SK-N-SH treated with all-trans-retinoic acid at 6 μM for 48 hours (cell line): ENCODE measurements at regions not wholly inside any gene's neighbourhood (a gene's known extent, or its start where the extent isn't known, plus 50 kb on each side); places are given as distances from the start of the nearest gene placed in this dataset.

Experiments used
- ATAC-seq: fragments of 200-7000 bp; cut with Tn5 transposase; 3 replicates; pipeline ENCODE4 v1.9.1; 2020; ENCODE audit warnings: mild to moderate bottlenecking, moderate library complexity
- ARNTL ChIP-seq: fragments of 450-650 bp; formaldehyde crosslinking; IDR thresholded peaks from 2 replicates; pipeline ENCODE4 v1.5.0; 2020; ENCODE audit warnings: low read depth, mild to moderate bottlenecking, moderate library complexity, borderline replicate concordance
- BACH2 ChIP-seq: fragments of 250-450 bp; sonication (Bioruptor Pico); IDR thresholded peaks from 2 replicates; pipeline ENCODE4 v1.9.0; 2021; ENCODE audit warnings: mild to moderate bottlenecking, borderline replicate concordance
- CSDC2 ChIP-seq: fragments of 250-450 bp; sonication (Bioruptor Pico); IDR thresholded peaks from 2 replicates; pipeline ENCODE4 v1.5.0; 2020; ENCODE audit warnings: mild to moderate bottlenecking, moderate library complexity
- ESRRG ChIP-seq: fragments of 250-450 bp; sonication (Bioruptor Pico); IDR thresholded peaks from 2 replicates; pipeline ENCODE4 v1.6.1; 2021; ENCODE audit warnings: mild to moderate bottlenecking
- GLIS3 ChIP-seq: fragments of 250-450 bp; sonication (Bioruptor Pico); IDR thresholded peaks from 2 replicates; pipeline ENCODE4 v1.5.0; 2020; ENCODE audit warnings: mild to moderate bottlenecking, moderate library complexity
- ISL1 ChIP-seq: fragments of 250-450 bp; sonication (Bioruptor Pico); IDR thresholded peaks from 2 replicates; pipeline ENCODE4 v2.1.2; 2022; ENCODE audit warnings: mild to moderate bottlenecking, moderate library complexity
- OSR1 ChIP-seq: fragments of 250-450 bp; sonication (Bioruptor Pico); IDR thresholded peaks from 2 replicates; pipeline ENCODE4 v1.8.0; 2022; ENCODE audit warnings: moderate library complexity, mild to moderate bottlenecking, inconsistent platforms
- PPARA ChIP-seq: fragments of 250-450 bp; sonication (Bioruptor Pico); IDR thresholded peaks from 2 replicates; pipeline ENCODE4 v1.5.0; 2020; ENCODE audit warnings: mild to moderate bottlenecking, borderline replicate concordance
- RARB ChIP-seq: fragments of 250-450 bp; sonication (Bioruptor Pico); IDR thresholded peaks from 2 replicates; pipeline ENCODE4 v1.8.0; 2021; ENCODE audit warnings: mild to moderate bottlenecking, moderate library complexity
- SNAI2 ChIP-seq: fragments of 250-450 bp; sonication (Bioruptor Pico); IDR thresholded peaks from 2 replicates; pipeline ENCODE4 v1.5.0; 2020; ENCODE audit warnings: mild to moderate bottlenecking, moderate library complexity
- TCF4 ChIP-seq: fragments of 250-450 bp; sonication (Bioruptor Pico); IDR thresholded peaks from 2 replicates; pipeline ENCODE4 v1.8.0; 2021; ENCODE audit warnings: mild to moderate bottlenecking, moderate library complexity, borderline replicate concordance
- TOX ChIP-seq: fragments of 250-450 bp; sonication (Bioruptor Pico); IDR thresholded peaks from 2 replicates; pipeline ENCODE4 v1.8.0; 2021; ENCODE audit warnings: mild to moderate bottlenecking, moderate library complexity, borderline replicate concordance
- ZC3H10 ChIP-seq: fragments of 250-450 bp; sonication (Bioruptor Pico); IDR thresholded peaks from 2 replicates; pipeline ENCODE4 v1.5.1; 2021; ENCODE audit warnings: mild to moderate bottlenecking, moderate library complexity
- ZFP30 ChIP-seq: fragments of 450-650 bp; formaldehyde crosslinking; IDR thresholded peaks from 2 replicates; pipeline ENCODE4 v1.5.0; 2022; ENCODE audit warnings: mild to moderate bottlenecking, moderate library complexity
- ZNF565 ChIP-seq: fragments of 450-650 bp; formaldehyde crosslinking; conservative IDR thresholded peaks from 2 replicates; pipeline ENCODE4 v1.5.0; 2020; ENCODE audit warnings: low read depth, mild to moderate bottlenecking, moderate library complexity
- TF ChIP-seq, protein P1 (sequence below): fragments of 250-450 bp; sonication (Bioruptor Pico); IDR thresholded peaks from 2 replicates; pipeline ENCODE4 v1.8.0; 2020; ENCODE audit warnings: mild to moderate bottlenecking, moderate library complexity, borderline replicate concordance
- TF ChIP-seq, protein P2 (sequence below): fragments of 250-450 bp; sonication (Bioruptor Pico); IDR thresholded peaks from 2 replicates; pipeline ENCODE4 v1.5.1; 2020; ENCODE audit warnings: low read depth, mild to moderate bottlenecking, moderate library complexity
- TF ChIP-seq, protein P3 (sequence below): fragments of 250-450 bp; sonication (Bioruptor Pico); IDR thresholded peaks from 2 replicates; pipeline ENCODE4 v1.5.1; 2021; ENCODE audit warnings: mild to moderate bottlenecking, moderate library complexity
- TF ChIP-seq, protein P4 (sequence below): fragments of 250-450 bp; sonication (Bioruptor Pico); IDR thresholded peaks from 2 replicates; pipeline ENCODE4 v1.5.0; 2020; ENCODE audit warnings: mild to moderate bottlenecking, moderate library complexity
- TF ChIP-seq, protein P5 (sequence below): fragments of 250-450 bp; sonication (Bioruptor Pico); IDR thresholded peaks from 2 replicates; pipeline ENCODE4 v1.8.0; 2021; ENCODE audit warnings: low read depth, mild to moderate bottlenecking, moderate library complexity, borderline replicate concordance

DNA sequence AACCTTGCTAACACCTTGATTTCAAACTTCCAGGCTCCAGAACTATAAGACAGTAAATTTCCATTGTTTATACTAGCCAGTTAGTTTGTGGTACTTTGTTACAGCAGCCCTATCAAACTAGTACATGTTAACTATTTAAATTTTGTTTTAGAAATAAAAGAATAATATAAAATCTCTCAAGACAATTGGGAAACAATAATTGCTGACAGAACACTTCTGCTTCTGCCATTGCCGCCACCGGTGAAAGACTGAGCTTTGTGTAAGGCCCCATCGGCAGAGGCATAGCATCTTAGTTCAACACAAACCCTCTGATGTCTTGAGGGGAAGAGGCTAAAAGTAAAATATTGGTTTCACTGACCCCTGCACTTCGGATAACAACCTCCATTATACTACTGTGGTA, 1607.1 kb upstream of the SEL1L start:
- TF ChIP-seq ARNTL (no peak), TOX (CRISPR knock-in tag) (no peak), GLIS3 (CRISPR knock-in tag) (no peak), ISL1 (CRISPR knock-in tag) (no peak)
- no peak for ATAC-seq

DNA sequence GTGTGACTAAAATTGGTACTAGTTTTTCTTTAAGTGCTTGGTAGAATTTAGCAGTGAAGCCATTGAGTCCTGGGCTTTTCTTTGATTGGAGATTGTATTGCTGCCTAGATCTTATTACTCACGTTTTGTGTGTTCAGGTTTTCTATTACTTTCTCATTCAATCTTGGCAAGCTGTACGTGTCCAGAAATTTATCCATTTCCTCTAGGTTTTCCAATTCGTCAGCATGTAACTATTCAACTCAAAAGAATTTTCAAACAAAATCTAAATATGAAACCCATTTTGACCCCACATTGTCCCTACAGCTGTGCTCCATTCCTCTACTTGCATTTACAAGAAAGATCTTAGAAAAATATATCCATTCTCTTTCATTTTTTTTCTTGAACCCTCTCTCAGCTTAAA, 1613.4 kb upstream of the SEL1L start:
- ATAC-seq: no peak; the same call in 2 of the 3 replicates
- TF ChIP-seq, protein P1, sequence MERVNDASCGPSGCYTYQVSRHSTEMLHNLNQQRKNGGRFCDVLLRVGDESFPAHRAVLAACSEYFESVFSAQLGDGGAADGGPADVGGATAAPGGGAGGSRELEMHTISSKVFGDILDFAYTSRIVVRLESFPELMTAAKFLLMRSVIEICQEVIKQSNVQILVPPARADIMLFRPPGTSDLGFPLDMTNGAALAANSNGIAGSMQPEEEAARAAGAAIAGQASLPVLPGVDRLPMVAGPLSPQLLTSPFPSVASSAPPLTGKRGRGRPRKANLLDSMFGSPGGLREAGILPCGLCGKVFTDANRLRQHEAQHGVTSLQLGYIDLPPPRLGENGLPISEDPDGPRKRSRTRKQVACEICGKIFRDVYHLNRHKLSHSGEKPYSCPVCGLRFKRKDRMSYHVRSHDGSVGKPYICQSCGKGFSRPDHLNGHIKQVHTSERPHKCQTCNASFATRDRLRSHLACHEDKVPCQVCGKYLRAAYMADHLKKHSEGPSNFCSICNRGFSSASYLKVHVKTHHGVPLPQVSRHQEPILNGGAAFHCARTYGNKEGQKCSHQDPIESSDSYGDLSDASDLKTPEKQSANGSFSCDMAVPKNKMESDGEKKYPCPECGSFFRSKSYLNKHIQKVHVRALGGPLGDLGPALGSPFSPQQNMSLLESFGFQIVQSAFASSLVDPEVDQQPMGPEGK (CRISPR knock-in tag): no peak
- TF ChIP-seq, protein P2, sequence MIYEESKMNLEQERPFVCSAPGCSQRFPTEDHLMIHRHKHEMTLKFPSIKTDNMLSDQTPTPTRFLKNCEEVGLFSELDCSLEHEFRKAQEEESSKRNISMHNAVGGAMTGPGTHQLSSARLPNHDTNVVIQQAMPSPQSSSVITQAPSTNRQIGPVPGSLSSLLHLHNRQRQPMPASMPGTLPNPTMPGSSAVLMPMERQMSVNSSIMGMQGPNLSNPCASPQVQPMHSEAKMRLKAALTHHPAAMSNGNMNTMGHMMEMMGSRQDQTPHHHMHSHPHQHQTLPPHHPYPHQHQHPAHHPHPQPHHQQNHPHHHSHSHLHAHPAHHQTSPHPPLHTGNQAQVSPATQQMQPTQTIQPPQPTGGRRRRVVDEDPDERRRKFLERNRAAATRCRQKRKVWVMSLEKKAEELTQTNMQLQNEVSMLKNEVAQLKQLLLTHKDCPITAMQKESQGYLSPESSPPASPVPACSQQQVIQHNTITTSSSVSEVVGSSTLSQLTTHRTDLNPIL (CRISPR knock-in tag): no peak
- TF ChIP-seq ZNF565 (CRISPR knock-in tag) (no peak), ESRRG (no peak)
- TF ChIP-seq, protein P3, sequence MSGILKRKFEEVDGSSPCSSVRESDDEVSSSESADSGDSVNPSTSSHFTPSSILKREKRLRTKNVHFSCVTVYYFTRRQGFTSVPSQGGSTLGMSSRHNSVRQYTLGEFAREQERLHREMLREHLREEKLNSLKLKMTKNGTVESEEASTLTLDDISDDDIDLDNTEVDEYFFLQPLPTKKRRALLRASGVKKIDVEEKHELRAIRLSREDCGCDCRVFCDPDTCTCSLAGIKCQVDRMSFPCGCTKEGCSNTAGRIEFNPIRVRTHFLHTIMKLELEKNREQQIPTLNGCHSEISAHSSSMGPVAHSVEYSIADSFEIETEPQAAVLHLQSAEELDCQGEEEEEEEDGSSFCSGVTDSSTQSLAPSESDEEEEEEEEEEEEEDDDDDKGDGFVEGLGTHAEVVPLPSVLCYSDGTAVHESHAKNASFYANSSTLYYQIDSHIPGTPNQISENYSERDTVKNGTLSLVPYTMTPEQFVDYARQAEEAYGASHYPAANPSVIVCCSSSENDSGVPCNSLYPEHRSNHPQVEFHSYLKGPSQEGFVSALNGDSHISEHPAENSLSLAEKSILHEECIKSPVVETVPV (CRISPR knock-in tag): no peak
- TF ChIP-seq, all 23 proteins: peak for 0

DNA sequence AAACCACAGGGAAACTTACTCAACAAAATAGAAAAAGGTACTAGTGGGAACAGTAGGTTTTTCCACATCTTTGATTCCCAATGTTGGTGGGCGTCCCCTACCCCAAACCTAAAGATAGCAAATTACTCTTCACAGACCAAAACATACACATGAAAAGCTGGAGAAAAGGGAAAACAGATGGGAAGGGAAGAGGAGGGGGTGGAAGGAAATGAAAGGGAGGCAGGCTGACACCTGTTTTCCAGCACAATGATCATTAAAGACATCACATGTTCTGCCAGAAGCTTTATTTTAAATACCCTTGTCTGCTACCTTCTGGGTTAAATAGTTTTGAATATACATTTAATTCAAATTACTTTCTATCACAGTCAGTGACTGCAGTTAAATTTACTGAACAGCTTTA, 1617.9 kb upstream of the SEL1L start:
- TF ChIP-seq ESRRG (no peak), PPARA (no peak), RARB (CRISPR knock-in tag) (no peak), ZNF565 (CRISPR knock-in tag) (no peak), BACH2 (CRISPR knock-in tag) (no peak), ZC3H10 (CRISPR knock-in tag) (no peak), OSR1 (no peak), ZFP30 (no peak), TOX (CRISPR knock-in tag) (no peak)
- TF ChIP-seq, protein P4, sequence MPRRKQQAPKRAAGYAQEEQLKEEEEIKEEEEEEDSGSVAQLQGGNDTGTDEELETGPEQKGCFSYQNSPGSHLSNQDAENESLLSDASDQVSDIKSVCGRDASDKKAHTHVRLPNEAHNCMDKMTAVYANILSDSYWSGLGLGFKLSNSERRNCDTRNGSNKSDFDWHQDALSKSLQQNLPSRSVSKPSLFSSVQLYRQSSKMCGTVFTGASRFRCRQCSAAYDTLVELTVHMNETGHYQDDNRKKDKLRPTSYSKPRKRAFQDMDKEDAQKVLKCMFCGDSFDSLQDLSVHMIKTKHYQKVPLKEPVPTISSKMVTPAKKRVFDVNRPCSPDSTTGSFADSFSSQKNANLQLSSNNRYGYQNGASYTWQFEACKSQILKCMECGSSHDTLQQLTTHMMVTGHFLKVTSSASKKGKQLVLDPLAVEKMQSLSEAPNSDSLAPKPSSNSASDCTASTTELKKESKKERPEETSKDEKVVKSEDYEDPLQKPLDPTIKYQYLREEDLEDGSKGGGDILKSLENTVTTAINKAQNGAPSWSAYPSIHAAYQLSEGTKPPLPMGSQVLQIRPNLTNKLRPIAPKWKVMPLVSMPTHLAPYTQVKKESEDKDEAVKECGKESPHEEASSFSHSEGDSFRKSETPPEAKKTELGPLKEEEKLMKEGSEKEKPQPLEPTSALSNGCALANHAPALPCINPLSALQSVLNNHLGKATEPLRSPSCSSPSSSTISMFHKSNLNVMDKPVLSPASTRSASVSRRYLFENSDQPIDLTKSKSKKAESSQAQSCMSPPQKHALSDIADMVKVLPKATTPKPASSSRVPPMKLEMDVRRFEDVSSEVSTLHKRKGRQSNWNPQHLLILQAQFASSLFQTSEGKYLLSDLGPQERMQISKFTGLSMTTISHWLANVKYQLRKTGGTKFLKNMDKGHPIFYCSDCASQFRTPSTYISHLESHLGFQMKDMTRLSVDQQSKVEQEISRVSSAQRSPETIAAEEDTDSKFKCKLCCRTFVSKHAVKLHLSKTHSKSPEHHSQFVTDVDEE (CRISPR knock-in tag): no peak
- TF ChIP-seq, protein P1 (CRISPR knock-in tag): no peak
- no peak for ATAC-seq

DNA sequence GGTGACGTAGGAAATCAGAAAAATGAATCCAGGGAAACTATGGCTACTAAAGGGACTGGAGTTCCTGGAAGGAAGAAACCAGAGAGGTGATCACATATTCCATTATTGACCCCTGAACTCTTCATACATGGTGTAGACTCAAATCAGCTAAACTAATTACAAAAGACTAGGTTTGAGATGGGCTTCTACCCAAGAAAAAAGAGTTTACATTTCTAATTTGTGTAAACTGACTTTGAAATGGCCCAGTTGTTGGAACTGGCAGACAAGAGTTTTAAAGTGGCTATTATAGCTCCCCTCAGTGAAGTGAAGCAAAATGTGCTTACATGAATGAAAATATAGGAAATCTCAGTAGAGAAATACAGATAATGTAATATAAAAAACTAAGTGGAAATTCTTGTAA, 1619.4 kb upstream of the SEL1L start:
- TF ChIP-seq RARB (CRISPR knock-in tag): no peak
- no peak for TF ChIP-seq OSR1
- TF ChIP-seq SNAI2: no peak
- TF ChIP-seq TCF4 (CRISPR knock-in tag): no peak
- TF ChIP-seq, protein P3 (CRISPR knock-in tag): no peak
- no peak for TF ChIP-seq TOX (CRISPR knock-in tag)
- no peak for TF ChIP-seq GLIS3 (CRISPR knock-in tag)
- TF ChIP-seq, protein P5, sequence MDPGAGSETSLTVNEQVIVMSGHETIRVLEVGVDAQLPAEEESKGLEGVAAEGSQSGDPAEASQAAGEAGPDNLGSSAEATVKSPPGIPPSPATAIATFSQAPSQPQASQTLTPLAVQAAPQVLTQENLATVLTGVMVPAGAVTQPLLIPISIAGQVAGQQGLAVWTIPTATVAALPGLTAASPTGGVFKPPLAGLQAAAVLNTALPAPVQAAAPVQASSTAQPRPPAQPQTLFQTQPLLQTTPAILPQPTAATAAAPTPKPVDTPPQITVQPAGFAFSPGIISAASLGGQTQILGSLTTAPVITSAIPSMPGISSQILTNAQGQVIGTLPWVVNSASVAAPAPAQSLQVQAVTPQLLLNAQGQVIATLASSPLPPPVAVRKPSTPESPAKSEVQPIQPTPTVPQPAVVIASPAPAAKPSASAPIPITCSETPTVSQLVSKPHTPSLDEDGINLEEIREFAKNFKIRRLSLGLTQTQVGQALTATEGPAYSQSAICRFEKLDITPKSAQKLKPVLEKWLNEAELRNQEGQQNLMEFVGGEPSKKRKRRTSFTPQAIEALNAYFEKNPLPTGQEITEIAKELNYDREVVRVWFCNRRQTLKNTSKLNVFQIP (CRISPR knock-in tag): no peak
- no peak for TF ChIP-seq ZFP30
- no peak for TF ChIP-seq ISL1 (CRISPR knock-in tag)
- TF ChIP-seq, protein P2 (CRISPR knock-in tag): no peak
- no peak for TF ChIP-seq CSDC2 (CRISPR knock-in tag)
- no peak for ATAC-seq
